ENCODE measurements at regions not wholly inside any gene's neighbourhood (a gene's known extent, or its start where the extent isn't known, plus 50 kb on each side); places are given as distances from the start of the nearest gene placed in this dataset.

DNA sequence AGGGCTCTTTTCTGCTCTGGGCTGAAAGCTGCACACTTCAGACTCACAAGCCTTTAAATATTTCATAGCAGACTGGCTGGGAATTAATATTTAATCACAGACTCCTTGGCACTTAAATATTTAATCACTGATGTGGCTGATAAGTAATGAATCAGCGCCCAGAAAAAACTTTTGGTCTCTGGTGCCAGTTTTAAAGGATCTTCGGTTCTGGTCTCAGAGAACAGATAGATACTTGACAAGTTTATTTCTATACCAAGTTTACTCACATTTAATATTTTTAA is 201.2 kb downstream of the MYCN start:
- no peak for DNase-seq

DNA sequence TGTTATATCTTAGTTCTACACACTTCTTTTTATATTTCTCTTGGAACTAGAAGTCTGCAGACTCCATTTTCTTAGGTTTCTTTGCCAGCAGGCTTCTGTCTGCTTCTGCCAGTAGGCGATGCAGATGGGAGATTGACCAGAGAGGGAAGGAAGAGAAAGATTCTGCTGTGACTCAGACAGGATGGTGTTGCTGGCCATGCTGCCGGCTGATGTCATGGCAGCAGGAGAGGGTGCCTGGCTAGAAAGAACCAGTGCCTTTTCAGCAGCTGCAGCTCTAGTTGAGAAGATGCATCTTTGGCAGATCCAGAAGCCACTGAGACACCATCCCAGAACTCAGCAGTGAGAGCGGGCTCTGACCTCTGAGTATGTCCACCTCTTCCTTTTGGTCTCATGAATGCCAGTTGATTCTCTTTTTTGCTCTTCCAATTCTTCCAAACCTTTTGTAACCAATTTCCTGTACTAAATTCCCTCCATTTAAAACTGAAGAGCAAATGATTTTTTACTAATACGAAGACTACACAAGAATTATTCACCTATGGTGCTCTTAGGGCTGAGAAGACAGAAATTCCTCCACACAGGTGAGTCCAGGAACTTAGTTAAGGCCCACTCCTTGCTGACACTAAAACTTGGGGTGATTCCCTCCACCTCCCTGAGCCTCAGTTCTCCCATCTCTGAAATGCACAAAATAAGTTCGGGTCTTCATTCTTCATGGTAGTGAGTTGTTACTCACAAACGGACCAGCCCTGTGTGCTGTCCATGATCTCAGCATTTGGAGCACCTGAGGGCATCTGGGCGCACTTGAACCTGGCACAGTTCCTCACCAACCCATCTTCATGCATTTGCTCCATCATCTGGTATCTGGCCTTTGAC is 200.7 kb downstream of the MYCN start:
- no peak for DNase-seq

DNA sequence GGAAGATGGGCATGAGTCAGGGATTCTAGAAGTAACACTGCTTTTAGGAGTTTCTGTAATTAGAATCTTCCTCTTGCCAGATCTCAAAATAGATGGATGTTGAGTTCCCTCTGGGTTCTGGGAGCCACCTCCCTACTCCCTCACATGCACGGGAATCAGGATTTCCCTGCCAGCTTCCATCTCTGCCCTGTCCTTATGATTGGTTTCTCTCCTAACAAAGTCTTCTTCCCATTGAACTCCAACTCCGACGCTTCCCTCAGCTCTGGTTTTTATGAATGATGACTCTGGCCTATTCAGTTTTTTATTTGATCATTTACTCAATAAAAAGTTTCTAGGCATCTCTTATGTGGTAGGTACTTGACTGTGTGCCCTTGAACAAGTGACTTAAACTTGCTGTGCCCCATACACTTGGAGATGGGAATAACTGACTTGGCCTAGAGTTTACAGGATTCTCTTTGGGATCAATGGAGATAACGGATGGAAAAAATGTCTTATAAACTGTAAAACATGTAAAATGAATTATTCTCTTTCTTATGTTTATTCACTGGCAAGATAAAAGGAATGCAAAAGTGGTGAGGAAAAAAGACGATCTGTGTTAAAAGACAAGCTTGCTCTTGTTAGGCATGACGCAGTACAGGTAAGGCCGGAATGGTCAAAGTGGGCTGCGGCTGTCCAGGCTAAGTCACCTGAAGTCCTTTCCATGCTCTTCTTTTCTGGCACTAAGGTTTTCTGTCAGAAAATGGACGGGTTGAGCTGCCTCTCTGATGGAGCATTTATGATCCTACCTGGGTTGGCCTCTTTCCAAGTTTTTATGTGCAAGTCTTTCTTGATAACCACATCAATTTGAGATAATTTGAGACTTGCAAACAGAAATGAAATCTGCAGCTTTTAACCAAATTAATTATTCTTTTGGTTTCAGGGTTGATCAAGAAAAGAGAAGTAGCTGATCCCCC is 199.6 kb downstream of the MYCN start:
- no peak for DNase-seq

DNA sequence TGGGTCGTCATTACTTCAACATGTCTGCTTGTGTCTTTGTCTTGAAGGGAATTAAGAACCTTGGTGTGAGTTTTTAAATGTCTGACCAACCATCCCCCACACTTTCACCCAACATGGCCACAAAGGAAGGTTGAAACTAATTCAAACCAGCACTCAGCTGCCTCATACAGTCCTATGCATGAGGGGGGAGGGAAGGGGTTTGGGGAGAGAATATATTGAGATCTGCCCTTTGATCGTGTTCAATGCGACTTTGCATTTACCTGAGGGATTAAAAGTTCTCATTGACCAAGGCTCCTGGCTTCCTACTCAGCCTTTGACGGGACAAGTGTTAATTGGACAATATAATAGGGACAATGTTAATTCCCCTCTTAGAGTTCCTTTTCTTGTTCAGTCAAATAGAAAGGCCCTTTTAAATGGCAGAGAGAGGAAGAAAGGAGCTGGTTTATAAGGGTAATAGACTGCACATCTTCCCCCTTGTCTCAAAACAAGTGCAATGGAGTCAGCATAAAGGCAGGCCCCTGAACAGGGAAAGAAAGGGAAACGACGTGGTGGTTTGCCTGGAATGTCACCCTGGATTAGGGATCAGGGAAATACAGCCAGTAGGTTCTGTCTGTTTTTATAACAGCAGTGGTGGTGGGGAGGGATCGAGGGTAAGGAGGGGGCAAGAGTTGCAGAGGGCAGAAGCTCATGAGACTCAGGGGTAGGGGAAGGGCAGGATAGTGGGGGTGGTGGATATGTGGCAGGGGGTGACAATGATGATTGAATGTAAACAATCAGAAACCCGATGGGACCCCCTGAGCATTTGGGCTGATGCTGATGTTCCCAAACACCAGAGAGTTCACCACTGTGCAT is 198.7 kb downstream of the MYCN start:
- no peak for DNase-seq

DNA sequence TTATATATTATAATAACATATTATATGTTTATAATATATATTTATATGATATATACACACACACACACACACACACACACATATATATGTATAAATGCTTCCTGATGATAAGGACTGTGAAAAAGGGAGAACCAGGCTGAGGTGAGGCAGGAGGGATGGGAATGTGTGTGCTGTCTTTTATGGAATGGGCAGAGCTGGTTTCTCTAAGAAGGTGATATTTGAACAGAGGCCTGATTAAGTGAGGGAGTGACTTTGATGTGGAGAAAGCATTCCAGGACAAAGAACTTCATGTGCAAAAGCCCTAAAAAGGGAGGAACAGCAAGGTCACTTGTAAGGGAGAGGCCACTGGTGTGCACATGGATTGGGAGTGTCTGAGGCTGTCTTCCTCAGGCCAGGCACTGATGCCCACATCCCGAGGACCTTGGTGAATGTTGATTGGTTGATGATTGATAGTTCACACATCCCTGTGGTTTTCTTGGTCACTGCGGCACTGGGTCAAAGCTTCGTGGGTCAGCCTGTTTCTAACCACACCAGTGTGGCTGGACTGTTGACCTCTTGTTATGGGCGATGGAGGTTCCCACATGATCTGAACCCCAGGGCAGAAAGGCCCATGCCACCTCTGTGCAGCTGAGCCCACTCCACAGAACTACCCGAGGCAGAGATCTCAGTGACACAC is 196.9 kb downstream of the MYCN start:
- DNase-seq, result no peak

DNA sequence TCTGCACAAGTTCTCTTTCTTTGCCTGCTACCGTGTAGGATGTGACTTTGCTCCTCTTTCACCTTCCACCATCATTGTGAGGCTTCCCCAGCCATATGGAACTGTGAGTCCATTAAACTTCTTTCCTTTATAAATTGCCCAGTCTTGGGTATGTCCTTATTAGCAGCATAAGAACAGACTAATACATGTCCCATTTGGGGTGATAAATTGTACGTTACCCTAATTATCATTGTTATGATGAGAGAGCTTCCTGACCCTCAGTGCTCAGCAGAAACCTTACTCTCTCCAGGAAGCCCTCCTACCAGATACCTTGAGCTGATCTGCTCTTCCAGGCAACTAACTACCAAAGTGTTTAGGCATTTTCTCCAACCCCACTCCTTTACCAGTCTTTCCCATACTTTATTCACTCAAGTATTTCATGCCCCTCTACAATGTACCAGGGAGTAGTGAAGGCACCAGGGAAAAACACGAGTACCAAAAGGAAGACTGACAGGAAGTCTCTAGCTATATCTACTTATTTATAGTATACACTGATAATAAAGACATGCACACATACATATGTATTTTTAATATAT is 196.2 kb downstream of the MYCN start:
- DNase-seq, result no peak

DNA sequence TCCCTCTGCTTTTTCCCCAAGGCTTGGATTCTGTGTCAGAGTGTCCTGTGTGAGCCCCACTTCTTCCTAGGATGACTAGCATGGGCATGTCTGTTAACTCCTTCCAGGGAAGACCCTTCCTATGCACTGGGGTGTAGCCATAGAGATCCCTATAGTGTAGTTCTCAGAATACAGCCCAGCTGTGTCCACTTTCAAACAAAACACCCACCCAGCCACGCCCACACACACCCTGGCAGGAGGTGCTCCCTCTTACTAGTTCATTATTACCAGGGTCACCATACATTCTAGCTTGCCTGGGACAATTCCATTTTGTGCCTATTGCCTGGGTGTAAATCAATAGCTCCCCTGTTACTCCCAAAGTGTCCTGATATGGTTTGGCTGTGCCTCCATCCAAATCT is 195.6 kb downstream of the MYCN start:
- DNase-seq, result no peak

DNA sequence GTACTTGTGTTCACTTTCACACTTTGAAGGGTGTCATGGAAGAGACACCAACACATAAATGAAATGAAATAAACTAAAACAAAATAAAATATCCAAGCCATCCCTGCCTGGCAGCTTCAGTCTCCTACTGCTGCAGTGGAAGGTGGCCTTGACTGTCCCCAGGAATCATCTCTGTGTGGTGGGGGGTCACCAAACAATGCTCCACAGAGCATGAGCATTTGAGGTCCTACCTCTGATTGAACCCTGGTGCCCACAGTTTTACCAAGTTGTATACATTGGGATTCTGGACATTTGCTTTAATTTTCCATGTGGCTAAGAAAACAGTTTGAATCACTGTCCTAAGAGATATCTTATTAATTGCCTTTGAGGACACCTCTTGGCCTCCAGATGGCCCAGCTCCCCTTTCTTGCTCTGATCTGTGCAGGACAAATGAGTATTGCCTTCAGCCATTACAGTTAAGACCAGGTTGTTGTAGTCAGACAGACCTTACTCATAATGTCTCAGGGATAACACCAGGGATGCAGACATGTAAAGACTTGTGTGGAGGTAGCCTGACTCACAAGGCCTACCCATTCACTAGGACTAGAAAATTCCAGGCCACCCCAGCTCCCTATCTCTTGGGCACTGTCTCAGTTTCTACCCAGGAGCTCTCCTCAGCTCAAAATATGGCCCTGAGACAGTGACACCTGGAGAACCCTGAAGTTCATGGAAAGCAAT is 195.0 kb downstream of the MYCN start:
- DNase-seq, result no peak

DNA sequence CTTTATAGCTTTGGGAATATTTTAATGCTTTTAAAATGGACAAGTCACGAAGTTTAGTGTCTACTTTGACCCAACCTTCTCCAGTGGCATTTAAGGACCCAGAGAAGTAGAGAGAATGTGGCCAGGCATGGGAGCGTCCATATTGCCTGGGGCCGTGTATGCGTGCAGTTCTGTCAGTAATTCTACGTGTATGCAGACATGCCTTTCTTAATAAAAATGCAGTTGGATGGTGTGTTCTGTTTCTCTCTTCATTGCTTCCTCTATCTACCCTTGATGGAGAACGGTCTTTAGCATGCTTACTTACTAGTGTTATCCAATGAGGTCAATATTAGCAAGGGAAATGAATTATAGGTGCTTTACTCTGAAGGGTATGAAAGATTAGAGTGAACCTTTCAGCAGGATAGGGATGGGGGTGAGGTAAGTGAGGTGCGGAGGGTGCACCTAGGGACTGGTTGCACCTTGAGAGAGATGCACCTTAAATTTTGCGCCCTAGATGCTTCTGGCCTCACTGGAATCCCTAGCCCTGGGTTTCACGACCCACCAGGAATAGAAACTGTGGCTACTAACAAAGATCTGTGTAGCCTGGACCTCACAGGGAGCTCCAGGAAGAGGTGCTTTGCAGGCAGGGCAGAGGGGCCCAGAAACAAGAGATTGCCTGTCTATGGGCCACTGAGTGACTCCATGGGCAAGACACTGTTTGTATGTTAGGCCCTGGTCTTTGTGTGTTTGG is 194.3 kb downstream of the MYCN start:
- DNase-seq, result no peak

DNA sequence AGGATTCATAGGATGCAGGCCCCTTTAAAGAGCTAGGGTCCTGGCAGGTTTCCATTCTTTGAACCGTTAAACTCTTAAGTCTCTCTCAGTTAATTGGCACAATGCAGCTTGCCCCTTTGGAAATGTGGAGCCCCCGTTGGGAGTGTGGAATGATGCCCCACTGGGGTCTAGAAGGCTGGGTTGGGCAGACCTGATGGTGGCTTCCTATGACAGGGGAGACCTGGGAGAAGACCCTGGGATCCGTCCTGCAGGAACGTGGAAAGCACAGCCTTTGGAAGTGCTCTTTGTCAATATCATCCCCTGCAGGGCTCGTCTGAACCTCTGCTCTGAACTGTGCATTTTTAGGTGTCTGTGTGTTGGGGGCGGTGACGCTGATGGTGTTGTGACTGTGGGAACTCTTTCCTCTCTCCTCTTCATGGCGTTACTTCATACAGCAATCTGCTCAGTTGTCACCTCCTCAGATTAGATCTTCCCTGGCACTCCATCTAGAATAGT is 190.6 kb downstream of the MYCN start:
- DNase-seq, result no peak

DNA sequence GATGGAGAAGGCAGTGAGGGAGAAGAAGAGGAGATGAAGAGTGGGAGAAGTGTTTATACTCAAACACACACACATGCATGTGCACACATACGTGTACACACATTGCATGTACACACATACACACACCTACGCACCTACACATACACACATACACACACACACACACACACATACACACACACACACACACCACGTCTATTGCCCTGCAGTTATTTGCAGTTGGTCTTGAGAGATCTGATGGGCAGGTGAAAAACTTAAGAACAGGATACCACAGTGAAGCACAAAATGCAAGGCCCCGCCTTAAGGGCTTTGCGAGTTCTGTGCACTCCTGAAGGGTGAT is 190.2 kb downstream of the MYCN start:
- no peak for DNase-seq

DNA sequence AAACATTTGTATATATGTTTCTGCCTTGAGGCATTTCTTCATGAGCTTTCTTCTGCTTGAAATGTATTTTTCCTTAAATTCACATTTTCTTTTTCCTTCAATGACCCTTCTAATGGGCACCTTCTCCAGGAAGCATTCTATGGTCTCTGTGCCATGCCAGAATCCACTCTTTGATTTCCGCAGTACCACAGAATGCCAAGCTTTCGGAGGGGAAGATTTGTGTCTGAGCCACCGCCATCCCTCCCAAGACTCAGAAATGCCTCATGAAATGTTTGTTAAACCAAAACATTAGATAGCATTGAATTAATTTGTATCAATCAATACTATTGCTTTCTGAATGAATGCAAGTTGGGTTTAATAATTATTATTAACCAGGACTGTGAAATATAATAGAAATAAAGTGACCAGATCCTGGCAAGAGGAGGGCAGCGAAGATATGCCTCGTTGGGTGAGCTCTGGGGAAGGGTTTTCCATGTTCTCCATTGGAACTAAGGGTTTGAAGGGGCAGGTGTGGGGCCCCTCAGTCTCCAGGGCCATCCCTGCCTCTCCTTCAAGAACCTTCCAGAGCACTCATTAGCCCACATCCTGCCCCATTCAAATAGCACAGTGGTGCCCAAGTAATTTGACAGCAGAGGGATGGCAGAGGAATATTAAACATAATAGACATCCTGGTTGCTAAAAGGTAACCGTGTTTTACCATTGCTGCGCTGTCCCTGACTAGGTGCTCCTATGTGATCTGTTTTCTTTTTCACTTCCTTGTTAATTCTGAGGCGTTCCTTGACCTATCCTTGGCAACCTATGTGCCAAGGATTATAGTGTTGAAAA is 189.6 kb downstream of the MYCN start:
- DNase-seq, result no peak

DNA sequence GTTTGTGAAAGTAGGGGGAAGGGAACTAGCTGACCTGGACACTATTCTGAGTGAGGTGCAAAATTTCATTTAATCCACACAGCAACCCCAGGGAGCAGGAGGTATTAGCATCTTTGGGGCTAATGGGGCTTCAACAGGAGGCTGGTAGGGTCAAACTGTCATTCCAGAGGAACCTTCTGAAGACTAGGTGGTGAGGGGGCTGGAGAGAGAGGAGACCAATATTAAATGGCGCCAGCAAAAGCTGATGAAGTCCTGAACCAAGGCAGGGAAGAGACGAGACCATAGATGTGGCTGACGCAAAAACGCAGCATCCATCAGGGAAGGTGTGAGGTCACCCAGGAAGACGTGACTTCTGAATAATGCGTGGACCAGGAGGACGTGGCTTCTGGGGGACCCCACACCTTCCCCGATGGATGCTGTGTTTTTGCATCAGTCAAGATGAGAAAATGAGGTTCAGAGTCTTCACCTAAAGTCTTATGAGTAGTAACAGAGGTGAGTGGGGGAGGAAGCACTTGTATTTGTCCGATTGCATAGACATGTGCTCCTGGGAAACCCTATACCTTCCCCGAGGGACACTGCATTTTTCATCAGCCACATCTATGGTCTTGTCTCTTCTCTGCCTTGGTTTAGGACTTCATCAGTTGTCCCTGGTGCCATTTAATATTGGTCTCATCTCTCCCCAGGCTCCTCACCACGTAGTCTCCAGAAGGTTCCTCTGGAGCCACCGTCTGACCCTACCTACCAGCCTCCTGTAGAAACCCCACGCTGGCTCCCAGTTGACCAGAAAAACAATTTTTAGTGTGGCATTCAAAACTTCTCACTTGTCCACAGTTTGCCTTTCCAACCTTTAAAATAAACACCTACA is 188.6 kb downstream of the MYCN start:
- DNase-seq, result no peak

DNA sequence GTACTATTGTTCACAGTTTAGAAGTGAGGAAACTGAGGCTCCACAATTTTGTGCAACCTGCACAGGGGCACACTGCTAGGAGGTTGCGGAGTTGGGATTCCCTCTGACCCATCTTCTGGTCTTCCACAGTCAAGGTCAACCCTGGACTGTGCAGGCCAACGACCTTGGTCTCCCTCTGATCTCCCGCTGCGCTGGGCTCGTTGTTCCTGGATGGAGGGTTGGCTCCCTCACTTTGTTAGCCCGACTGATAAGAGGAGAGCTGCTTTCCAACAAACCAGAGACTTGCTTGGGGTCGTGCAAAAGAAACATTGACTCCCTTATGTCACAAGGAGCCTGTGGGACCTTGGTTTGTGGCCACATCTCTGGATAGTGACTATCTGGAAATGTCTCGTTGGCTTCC is 187.6 kb downstream of the MYCN start:
- DNase-seq, result no peak

DNA sequence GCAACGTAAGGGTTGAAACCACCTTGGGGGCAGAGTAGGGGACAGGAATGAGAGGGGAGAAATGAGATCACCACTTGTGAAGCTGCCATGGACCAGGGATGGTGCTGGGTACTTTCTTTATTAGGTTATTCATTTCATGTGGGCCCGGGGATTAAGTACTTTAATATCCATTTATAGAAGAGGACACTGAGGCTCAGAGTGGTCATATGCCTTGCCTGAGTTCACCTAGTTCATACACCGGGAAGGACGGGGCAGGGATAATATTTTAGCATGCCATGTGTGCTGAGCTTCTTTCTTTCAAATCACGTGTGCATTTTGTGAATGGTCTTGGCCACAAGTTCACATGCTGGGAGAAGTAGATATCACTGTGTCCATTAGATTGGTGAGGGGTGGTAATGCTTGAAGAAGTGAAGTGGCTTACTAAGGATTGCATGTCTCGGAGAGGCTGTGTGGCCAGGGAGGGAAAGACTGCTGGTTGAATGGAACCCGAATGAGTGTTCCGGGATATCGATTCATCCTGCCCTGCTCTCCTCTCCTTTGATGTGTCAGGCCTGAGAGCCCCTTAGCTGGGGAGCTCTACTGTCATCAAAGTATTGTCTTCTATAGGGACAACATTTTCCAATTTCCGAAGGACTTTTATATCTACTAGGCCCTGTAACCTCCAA is 187.1 kb downstream of the MYCN start:
- DNase-seq, result no peak

DNA sequence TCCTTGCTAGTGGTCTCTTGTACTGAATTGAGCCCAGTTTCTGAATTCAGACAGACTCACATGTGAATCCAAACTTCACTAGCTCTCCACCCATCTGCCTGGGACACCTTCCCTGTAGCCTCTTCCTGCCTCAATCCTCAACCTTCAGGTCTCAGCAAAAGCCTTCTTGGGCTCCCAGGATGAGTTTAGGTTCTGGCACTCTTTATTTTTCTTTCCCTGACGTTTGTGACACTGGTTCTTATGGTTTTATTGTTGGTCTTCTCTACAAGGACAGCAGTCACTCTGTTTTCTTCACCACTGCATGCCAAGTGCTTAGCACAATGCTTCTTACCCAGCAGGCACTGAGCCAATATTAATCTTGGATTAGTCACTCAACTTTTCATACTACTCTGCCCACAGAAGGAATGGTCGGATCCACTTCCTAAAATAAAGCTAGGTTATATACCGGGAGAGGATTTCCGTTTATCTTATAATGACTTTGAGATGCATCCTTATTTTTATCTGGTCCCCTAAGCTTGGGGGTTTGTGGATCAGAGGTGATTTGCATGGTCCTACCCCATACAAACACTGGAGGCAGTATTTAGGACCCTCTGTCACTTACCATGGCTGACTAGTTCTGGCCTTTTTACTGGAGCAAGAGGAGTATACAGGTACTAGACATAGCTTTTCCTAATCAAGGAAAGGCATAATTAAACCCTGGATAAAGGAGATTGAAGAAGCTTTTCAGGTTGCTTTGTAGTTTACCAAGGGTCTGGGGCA is 186.3 kb downstream of the MYCN start:
- DNase-seq, result no peak

All from CD4-positive, alpha-beta T cell treated with Interleukin-17A for 4 hours (primary cell).